ENCODE measurements at regions not wholly inside any gene's neighbourhood (a gene's known extent, or its start where the extent isn't known, plus 50 kb on each side); places are given as distances from the start of the nearest gene placed in this dataset.

GRCh38 chr21:15624646-15625045 is 105.1 kb upstream of the USP25 start:
- H3K4me3 ChIP-seq, result no peak overlapping the region
- no peaks in the 10 kb centered on the region for H3K36me3 ChIP-seq
- H3K4me1 ChIP-seq, result no peaks in the 10 kb centered on the region
- TF ChIP-seq POLR2A (IDR thresholded peaks at IDR 0.05) (no peak), CTCF (IDR thresholded peaks at IDR 0.05) (no peak)
- DNase-seq, result no peak
- peaks cover 0 to 4% (median 0%) of the 10 kb centered on the region in 9 donors for H3K27me3 ChIP-seq
- intact Hi-C loops (cut with DNase I), result no loop called here
- 81 to 87% (median 85%) methylated on average over 2 of the region's 2 CpGs for WGBS, 4 donors
- H3K27ac ChIP-seq, result no peak overlapping the region
- ATAC-seq, result no peak
- H3K9me3 ChIP-seq, result no peaks in the 10 kb centered on the region

GRCh38 chr21:15625363-15625762 is 104.4 kb upstream of the USP25 start:
- Histone ChIP-seq H3K36me3 (no peaks in the 10 kb centered on the region), H3K4me1 (no peaks in the 10 kb centered on the region), H3K4me3 (no peak overlapping the region), H3K27ac (no peak overlapping the region), H3K9me3 (no peaks in the 10 kb centered on the region), H3K27me3 (peaks cover 0 to 4% (median 0%) of the 10 kb centered on the region in 9 donors)
- ATAC-seq, result no peak
- TF ChIP-seq CTCF (IDR thresholded peaks at IDR 0.05) (no peak), POLR2A (IDR thresholded peaks at IDR 0.05) (no peak)
- whole genome bisulfite sequencing, 4 donors, result 71 to 90% (median 78%) methylated on average over 3 of the region's 3 CpGs
- intact Hi-C loops (cut with DNase I), result no loop called here
- DNase-seq, result no peak

- Histone ChIP-seq H3K4me3 (no peak overlapping the region), H3K27me3 (peaks cover 0 to 4% (median 0%) of the 10 kb centered on the region in 9 donors), H3K9me3 (no peaks in the 10 kb centered on the region), H3K36me3 (no peaks in the 10 kb centered on the region), H3K4me1 (no peaks in the 10 kb centered on the region), H3K27ac (no peak overlapping the region)
- no peak for DNase-seq
- ATAC-seq, result no peak
- intact Hi-C loops (cut with DNase I), result no loop called here
- no peak for TF ChIP-seq POLR2A (IDR thresholded peaks at IDR 0.05)
- TF ChIP-seq CTCF (IDR thresholded peaks at IDR 0.05), result no peak
These were observed 103.8 kb upstream of the USP25 start for GRCh38 chr21:15626031-15626430.

GRCh38 chr21:15627011-15627410 is 102.8 kb upstream of the USP25 start:
- Histone ChIP-seq H3K4me1 (no peaks in the 10 kb centered on the region), H3K27me3 (peaks cover 0 to 4% (median 0%) of the 10 kb centered on the region in 9 donors), H3K4me3 (no peak overlapping the region), H3K36me3 (no peaks in the 10 kb centered on the region), H3K27ac (no peak overlapping the region), H3K9me3 (no peaks in the 10 kb centered on the region)
- WGBS, 4 donors, result 43 to 55% (median 48%) methylated on average over 3 of the region's 3 CpGs
- DNase-seq (no peak), ATAC-seq (no peak)
- intact Hi-C loops (cut with DNase I), result no loop called here
- no peak for TF ChIP-seq CTCF (IDR thresholded peaks at IDR 0.05)
- TF ChIP-seq POLR2A (IDR thresholded peaks at IDR 0.05), result no peak

Data from heart left ventricle (tissue), 16 donors.